ENCODE measurements at regions not wholly inside any gene's neighbourhood (a gene's known extent, or its start where the extent isn't known, plus 50 kb on each side); places are given as distances from the start of the nearest gene placed in this dataset.

DNA sequence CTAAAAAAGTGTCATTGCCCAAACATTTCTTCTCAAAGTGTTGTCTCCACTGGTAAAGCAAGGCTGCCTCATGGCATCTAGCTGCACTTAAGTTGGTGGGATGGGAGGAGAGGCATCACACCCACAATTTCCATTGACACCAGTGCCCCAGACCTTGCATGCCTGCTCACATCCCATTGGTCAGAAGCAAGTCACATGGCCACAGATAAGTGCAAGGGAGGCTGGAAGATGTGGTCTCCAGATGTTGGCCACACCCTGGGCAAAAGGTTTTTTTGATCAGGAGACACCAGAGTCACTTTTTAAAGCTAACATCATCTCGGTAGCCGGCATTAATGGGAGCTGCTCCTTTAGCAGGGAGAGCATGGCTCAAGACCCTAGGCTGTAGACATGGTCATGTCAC, 157.1 kb upstream of the CST7 start:
- TF ChIP-seq CTCF (conservative IDR thresholded peaks at IDR 0.05) (no peak), EZH2 (IDR thresholded peaks at IDR 0.05; ENCODE audit: low read depth) (no peak)

All from PC-9 (cell line).